Occipital lobe (tissue), 2 donors: ENCODE measurements at regions not wholly inside any gene's neighbourhood (a gene's known extent, or its start where the extent isn't known, plus 50 kb on each side); places are given as distances from the start of the nearest gene placed in this dataset. TPM values are rescaled to one million over a fixed set of nuclear protein-coding genes. Genes with fewer than 3 reads are reported as not detected.

Source experiments
- DNase-seq: peaks from one replicate; lab custom pipeline; 2025; lab: John Stamatoyannopoulos, UW
- small RNA-seq: library from RNA; depleted of rRNA; stranded (forward); fragments of <200 nt; gene quantifications from one replicate; pipeline ENCODE3, GENCODE V24; 2014

- DNase-seq = no peak
These were observed 86.4 kb upstream of the ARRDC4 start for GRCh38 chr15:97874139-97874538.

DNA sequence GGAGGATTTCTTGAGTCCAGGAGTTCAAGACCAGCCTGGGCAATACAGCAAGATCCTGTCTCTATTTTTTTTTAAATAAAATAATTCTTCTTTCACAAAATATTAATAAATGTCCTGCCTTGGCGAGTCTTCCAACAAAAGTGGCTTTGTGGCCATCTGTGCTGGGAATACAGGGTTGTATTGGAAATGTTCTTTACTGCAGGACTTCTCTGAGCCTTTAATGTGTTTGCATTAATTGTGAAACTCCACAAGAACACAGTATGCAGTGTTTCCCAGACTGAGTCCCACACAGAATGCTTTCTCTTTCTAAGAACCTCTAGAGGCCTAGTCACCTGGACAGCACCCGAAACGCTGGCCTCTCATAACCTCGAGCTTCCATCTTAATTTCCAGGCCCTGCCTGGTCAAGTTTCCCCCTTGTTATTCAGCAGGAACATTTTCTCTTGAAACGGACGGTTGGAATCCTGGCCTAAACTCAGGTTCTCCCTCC is 85.4 kb upstream of the ARRDC4 start:
- DNase-seq = no peak

DNA sequence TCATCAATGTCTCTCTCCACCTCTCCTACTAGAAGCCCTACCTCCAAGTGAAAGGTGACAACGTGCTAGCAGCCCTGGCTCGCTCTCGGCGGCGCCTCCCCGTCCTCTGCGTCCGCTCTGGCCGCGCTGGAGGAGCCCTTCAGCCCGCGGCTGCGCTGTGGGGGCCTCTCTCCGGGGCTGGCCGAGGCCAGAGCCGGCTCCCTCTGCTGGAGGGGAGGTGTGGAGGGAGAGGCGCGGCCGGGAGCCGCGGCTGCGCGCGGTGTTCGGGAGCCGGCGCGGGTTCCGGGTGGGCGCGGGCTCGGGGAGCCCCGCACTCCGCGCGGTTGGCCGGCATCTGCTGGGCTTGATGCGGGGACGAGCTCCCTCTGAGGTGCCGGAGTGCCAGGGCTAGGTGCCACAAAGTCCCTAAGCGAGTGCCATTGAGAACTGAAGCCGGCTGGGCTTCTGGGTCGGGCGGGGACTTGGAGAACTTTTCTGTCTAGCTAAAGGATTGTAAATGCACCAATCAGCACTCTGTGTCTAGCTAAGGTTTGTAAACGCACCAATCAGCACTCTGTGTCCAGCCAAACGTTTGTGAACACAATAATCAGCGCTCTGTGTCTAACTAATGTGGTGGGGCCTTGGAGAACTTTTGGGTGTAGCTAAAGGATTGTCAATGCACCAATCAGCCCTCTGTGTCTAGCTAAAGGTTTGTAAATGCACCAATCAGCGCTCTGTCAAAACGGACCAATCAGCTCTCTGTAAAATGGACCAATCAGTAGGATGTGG is 84.8 kb upstream of the ARRDC4 start:
- no peak for DNase-seq

DNA sequence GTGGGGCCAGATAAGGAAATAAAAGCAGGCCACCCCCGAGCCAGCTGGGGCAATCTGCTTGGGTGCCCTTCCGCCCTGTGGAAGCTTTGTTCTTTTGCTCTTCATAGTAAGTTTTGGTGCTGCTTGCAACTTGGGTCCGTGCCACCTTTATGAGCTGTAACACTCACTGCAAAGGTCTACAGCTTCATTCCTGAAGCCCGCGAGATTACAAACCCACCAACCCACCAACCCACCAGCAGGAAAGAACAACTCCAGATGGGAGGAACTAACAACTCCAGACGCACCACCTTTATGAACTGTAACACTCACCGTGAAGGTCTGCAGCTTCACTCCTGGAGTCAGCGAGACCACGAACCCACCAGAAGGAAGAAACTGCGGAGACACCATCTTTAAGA is 84.2 kb upstream of the ARRDC4 start:
- no peak for DNase-seq

GRCh38 chr15:97881346-97881965 is 79.0 kb upstream of the ARRDC4 start:
- no peak for DNase-seq

GRCh38 chr15:97884513-97885131 is 75.9 kb upstream of the ARRDC4 start:
- DNase-seq = no peak

DNA sequence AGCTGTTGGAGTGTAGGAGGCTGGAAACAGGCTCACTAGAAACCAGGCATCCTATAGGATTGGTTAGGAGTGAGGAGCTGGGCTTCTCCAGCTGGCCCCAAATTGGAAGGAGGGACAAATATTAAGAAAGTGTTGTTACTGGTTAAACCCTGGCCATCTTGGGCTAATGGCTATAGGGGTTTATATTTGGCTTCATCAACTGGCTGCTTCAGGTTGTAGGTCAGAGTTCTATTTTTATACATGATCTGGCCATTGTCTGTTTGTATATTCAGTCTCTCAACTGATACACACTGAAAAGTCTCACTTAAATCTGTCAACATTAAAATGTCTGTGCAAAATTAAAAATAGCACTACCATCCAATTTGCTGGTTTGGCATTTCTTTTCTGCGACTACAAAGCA is 70.2 kb upstream of the ARRDC4 start:
- no peak for DNase-seq

DNA sequence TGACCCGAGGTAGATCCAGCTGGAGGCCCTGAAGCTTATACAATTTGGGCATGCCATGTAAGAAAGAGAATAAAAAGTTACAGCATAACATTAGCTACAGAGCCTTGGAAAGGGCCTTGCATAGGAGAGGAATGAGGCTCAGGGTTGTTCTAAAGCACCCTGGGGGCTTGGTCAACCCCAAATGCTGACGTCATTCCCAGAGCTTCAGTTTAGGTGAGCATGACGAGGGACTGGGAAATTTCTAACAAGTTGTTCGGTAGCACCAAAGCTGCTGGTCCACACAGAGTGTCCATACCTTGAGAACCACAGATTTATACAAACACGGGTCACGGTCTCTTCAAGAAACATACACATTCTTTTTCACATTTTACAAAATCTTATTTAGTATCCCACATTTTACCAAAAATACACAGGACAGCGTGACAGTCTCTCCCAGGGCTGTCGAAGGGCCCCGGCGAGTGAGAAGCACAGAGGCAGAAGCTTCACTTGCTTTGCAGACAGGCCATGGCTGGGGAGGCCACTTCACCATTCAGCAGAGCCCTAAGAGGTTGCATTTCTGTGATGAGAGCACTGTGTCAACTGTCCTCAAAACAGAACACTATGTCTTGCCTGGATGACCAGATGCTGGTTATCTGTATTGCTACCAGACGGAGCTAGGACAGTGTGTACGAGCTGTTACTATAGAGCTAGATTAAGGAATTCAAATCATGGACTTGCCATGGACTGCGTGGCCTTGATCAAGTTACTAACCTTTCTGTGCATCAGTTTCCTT is 68.2 kb upstream of the ARRDC4 start:
- DNase-seq = no peak

GRCh38 chr15:97893967-97894366 is 66.5 kb upstream of the ARRDC4 start:
- DNase-seq = no peak

- peak; percentile 37 for DNase-seq
These were observed 60.5 kb upstream of the ARRDC4 start for GRCh38 chr15:97899981-97900380.

DNA sequence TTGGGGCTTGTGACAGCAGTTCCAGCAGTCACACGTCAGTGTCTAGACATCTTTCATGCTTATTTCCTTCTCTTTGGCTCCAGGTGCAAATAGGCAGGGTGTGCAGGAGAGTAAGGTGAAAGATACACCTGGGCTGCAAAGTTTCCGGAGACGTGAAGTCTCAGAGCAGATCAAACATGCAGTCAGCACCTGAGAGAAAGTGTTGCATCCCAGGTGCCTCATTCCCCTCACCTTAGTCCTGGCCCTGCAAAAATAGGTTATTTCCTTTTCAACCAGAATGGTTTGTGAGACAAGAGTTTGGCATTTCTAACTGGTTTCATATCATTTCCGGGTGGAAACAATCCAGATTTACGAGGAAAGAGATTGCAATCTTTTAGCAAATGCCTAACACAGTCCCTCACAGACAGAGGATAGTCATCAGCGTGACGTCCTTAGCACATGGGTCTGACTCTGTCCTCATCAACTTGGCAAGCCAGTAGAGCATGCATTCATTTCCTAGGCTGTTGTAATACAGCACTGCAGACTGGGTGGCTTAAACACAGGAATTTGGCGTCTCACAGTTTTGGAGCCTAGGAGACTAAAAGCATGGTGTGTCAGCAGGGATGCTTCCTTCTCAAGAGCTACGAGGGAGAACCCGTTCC is 58.2 kb upstream of the ARRDC4 start:
- DNase-seq = no peak

DNA sequence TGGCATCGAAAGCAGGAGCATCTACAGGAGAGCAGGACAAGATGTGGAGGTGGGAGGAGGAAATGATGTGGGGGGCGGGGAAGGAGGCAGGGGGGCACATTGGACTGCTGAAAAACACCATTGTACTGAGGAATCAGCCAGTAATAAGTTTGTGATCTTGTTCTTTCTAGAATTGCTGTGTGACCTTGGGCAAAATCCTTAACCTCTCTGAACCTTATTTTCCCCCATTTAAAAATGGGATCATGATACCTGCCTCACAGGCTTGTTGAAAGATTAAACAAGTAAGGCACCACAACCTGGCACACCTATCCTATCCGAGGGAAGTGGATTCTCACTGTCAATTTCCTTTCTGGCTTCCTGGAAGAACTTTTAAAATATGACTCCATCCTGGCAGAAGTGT is 56.9 kb upstream of the ARRDC4 start:
- no peak for DNase-seq

DNA sequence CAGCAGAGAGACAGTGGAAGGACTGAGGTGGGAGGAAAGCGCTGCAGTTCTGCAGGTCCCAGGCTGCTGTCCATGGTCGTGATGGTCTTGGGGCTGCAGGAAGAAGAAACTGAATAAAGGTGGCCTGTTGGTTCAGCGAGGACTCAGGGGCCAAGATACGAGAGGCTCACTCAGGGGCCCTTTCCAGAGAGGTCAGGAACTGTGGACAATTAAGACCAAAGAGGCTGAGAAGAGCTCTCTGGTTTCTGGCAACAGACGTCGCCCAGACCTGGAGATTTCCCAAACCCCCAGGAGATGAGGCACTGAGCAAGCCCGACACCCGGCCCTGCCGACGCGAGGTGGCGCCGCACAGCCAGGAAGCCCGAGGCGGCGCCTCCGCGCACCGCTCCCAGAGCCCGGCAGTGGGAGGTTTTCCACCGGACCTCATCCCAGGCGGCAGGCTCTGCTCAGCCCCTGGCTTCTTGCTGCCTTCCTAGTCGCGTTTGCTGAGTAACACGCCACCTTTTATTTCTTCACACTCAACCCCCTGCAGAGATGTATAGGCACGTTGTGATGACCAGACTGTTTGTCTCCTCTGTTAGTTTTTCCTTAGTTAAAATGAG is 56.4 kb upstream of the ARRDC4 start:
- DNase-seq = peak; percentile 31

DNA sequence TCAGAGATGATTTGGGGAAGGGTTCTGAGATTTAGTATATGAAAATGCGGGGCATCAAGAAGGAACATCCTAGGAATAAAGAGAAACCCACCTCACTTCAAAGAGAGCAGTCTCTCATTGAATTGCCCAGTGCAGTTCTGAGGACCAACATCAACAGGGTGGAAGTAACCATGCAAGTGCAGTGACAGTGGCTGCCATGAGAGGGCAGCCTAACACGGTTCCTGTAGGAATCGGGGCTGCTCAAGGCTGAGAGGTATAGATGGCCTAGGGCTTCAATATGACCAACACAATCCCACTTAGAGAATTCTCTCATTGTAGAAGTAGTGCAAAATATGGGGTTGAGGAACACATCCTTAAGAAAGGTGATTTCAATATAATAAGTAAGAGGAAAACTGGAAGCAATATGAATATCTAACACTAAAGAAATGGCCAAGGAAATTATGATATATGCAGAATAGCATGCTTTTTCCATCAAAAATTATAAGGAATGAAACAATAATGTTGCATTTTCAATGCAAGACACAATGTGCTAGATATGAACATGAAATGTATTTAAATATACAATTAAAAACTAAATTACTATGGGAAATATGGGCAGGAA is 51.1 kb upstream of the ARRDC4 start:
- peak; percentile 39 for DNase-seq

Small RNA genes lying in the stretch of these regions (small RNA-seq; reads per million reads assigned to genes)
- gene AC110588.1 = not detected
- not detected for gene RF00017
- not detected for gene RNA5SP401
